HG03025 (cell line): ENCODE measurements at regions not wholly inside any gene's neighbourhood (a gene's known extent, or its start where the extent isn't known, plus 50 kb on each side); places are given as distances from the start of the nearest gene placed in this dataset.
"Not testable (repeated sequence)": the region's sequence is repeated elsewhere in the genome, so short reads cannot be mapped to it uniquely, and the experiment has no call there.

ENCODE experiments used
- ATAC-seq: cut with Tn5 transposase; IDR thresholded peaks from one replicate; pipeline ENCODE4 v1.9.1; 2021; ENCODE audit warnings: mild to moderate bottlenecking, moderate library complexity; ENCODE audit not compliant: unreplicated experiment, low FRiP score

GRCh38 chr1:83413839-83414107 lies 585.2 kb downstream of the TTLL7 start:
- not testable (repeated sequence) for ATAC-seq

GRCh38 chr1:83410746-83411413 lies 588.1 kb downstream of the TTLL7 start:
- ATAC-seq: not testable (repeated sequence)

GRCh38 chr1:83406693-83407371 lies 592.1 kb downstream of the TTLL7 start:
- peak; percentile 47 for ATAC-seq

GRCh38 chr1:83405789-83406188 lies 593.1 kb downstream of the TTLL7 start:
- ATAC-seq: peak; percentile 67

- ATAC-seq: not testable (repeated sequence)
These were observed 595.4 kb downstream of the TTLL7 start for GRCh38 chr1:83403500-83403899.

- ATAC-seq: not testable (repeated sequence)
These were observed 597.8 kb downstream of the TTLL7 start for GRCh38 chr1:83401146-83401545.

- not testable (repeated sequence) for ATAC-seq
These were observed 598.8 kb downstream of the TTLL7 start for GRCh38 chr1:83400173-83400572.

GRCh38 chr1:83398125-83398524 lies 600.8 kb downstream of the TTLL7 start:
- not testable (repeated sequence) for ATAC-seq

GRCh38 chr1:83395130-83395529 lies 603.8 kb downstream of the TTLL7 start:
- ATAC-seq: not testable (repeated sequence)

GRCh38 chr1:83386946-83387345 lies 612.0 kb downstream of the TTLL7 start:
- not testable (repeated sequence) for ATAC-seq

GRCh38 chr1:83383107-83383506 lies 615.8 kb downstream of the TTLL7 start:
- not testable (repeated sequence) for ATAC-seq

- ATAC-seq: not testable (repeated sequence)
These were observed 625.9 kb downstream of the TTLL7 start for GRCh38 chr1:83373018-83373417.

- not testable (repeated sequence) for ATAC-seq
These were observed 629.1 kb downstream of the TTLL7 start for GRCh38 chr1:83369853-83370252.

- ATAC-seq: not testable (repeated sequence)
These were observed 633.6 kb downstream of the TTLL7 start for GRCh38 chr1:83365320-83365719.

GRCh38 chr1:83345375-83345774 lies 653.6 kb downstream of the TTLL7 start:
- ATAC-seq: not testable (repeated sequence)

GRCh38 chr1:83343767-83344166 lies 655.2 kb downstream of the TTLL7 start:
- ATAC-seq: not testable (repeated sequence)

- not testable (repeated sequence) for ATAC-seq
These were observed 655.9 kb downstream of the TTLL7 start for GRCh38 chr1:83342995-83343394.

- not testable (repeated sequence) for ATAC-seq
These were observed 666.6 kb downstream of the TTLL7 start for GRCh38 chr1:83332308-83332707.

GRCh38 chr1:83318366-83318765 lies 680.6 kb downstream of the TTLL7 start:
- no peak for ATAC-seq

- not testable (repeated sequence) for ATAC-seq
These were observed 683.5 kb downstream of the TTLL7 start for GRCh38 chr1:83315446-83315845.

- ATAC-seq: not testable (repeated sequence)
These were observed 688.8 kb downstream of the TTLL7 start for GRCh38 chr1:83310161-83310560.

- ATAC-seq: not testable (repeated sequence)
These were observed 689.9 kb downstream of the TTLL7 start for GRCh38 chr1:83309035-83309434.
